Spleen (tissue), 11 donors: ENCODE measurements at regions not wholly inside any gene's neighbourhood (a gene's known extent, or its start where the extent isn't known, plus 50 kb on each side); places are given as distances from the start of the nearest gene placed in this dataset.

Experiments
- DNase-seq: peaks from one replicate; pipeline ENCODE4 v3.0.0-alpha.2; 2020
- H3K27ac ChIP-seq, 8 donors: fragments of 200-600 bp; sonication (generic) in 7 of 8; 1 replicate in 4 of 8; 2 replicates in 4 of 8; pipeline versions ENCODE4 v1.5.0 to v1.8.0; 2016 to 2021; ENCODE audit warnings: inconsistent platforms in 4 of 8, mild to moderate bottlenecking in 4 of 8, moderate library complexity in 1 of 8
- H3K27me3 ChIP-seq, 7 donors: fragments of 200-600 bp; sonication (generic) in 6 of 7; replicated peaks in 1 of 7; 1 replicate in 4 of 7; 2 replicates in 3 of 7; pipeline versions ENCODE4 v1.5.0 to v1.8.0; 2016 to 2021; ENCODE audit warnings: inconsistent platforms in 3 of 7, mild to moderate bottlenecking in 1 of 7
- H3K36me3 ChIP-seq, 6 donors: fragments of 200-600 bp; sonication (generic) in 5 of 6; 1 replicate in 4 of 6; 2 replicates in 2 of 6; pipeline versions ENCODE4 v1.5.0 to v1.8.0; 2016 to 2021; ENCODE audit warnings: inconsistent platforms in 2 of 6
- H3K4me1 ChIP-seq, 6 donors: fragments of 200-600 bp; sonication (generic) in 5 of 6; 1 replicate in 3 of 6; 2 replicates in 3 of 6; pipeline versions ENCODE4 v1.5.0 to v1.8.0; 2016 to 2021; ENCODE audit warnings: inconsistent platforms in 3 of 6
- H3K4me3 ChIP-seq, 8 donors: fragments of 200-600 bp; sonication (generic) in 7 of 8; 1 replicate in 4 of 8; 2 replicates in 4 of 8; pipeline versions ENCODE4 v1.5.0 to v1.8.0; 2016 to 2021; ENCODE audit warnings: inconsistent platforms in 4 of 8, mild to moderate bottlenecking in 4 of 8, moderate library complexity in 2 of 8
- H3K9me3 ChIP-seq, 8 donors: fragments of 200-600 bp; sonication (generic) in 7 of 8; 1 replicate in 4 of 8; 2 replicates in 4 of 8; pipeline versions ENCODE4 v1.5.0 to v1.8.0; 2016 to 2021; ENCODE audit warnings: inconsistent platforms in 4 of 8
- CTCF ChIP-seq, 11 experiments: fragments of 200-600 bp in 7 of 11; fragments of 450-650 bp in 4 of 11; sonication (generic) in 4 of 11; IDR thresholded peaks in 8 of 11; conservative IDR thresholded peaks in 3 of 11; 1 replicate in 7 of 11; 2 replicates in 4 of 11; pipeline versions ENCODE4 v1.4.0 to v1.8.0; 2016 to 2021; ENCODE audit warnings: antibody characterized with exemption in 11 of 11, inconsistent platforms in 4 of 11, mild to moderate bottlenecking in 1 of 11
- POLR2A ChIP-seq, 3 donors: fragments of 450-650 bp; IDR thresholded peaks; one replicate each; pipeline ENCODE4 v1.5.1; 2017; ENCODE audit warnings: antibody characterized with exemption in 3 of 3, mild to moderate bottlenecking in 1 of 3
- POLR2AphosphoS5 ChIP-seq, 3 donors: sonication (generic); formaldehyde crosslinking; IDR thresholded peaks; one replicate each; pipeline ENCODE4 v1.5.1; 2017; ENCODE audit warnings: antibody characterized with exemption in 3 of 3
- WGBS, 5 donors: extraction: QIAGEN DNeasy Blood & Tissue Kit in 3 of 5; methylation state at CpG; one replicate each; pipeline versions ENCODE4 v1.1.5 to v1.1.7; 2013 to 2018; 5-methylcytosine and 5-hydroxymethylcytosine counted together
- intact Hi-C: fragments of 100-400 bp; cut with DNase I; formaldehyde crosslinking; loops from one replicate; pipeline ENCODE4 v1.15.0; 2023; ENCODE audit warnings: low total_unique reads
- donor health status: healthy with polysubstance abuse.
- donor health status: DM: no; HTN: no; CAD: no; lungs with moderate emphysema.
- donor health status: DM: no; HTN: no; CAD: no.
- donor health status: Bipolar disorder and iron deficiency.
- donor health status: healthy.
- donor health status: DM: no; HTN: no; CAD: no.
- donor health status: DM: yes; HTN: yes; CAD: no.

DNA sequence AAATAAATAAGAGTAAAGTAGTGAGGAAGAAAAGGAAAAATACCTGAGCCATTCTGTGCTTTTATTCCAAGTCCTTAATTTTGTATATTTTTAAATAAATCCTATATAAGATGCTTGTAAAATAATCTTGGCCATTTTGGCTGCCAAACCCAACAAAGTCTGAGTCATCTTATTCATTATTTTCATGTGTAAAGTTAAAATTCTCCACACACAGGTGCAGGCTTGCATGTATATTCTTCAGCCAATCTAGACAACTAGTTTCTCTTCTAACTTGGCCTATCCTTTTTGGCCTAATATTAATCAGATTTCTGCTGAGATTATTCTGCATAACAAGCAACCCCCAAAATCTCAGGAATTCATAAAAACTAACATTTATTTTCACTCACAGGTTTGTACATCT is 189.8 kb upstream of the ATP11B start:
- Histone ChIP-seq H3K36me3 (no peaks in the 10 kb centered on the region), H3K27me3 (no peaks in the 10 kb centered on the region), H3K9me3 (no peaks in the 10 kb centered on the region), H3K4me1 (no peaks in the 10 kb centered on the region), H3K4me3 (no peak overlapping the region), H3K27ac (no peak overlapping the region)
- intact Hi-C loops = no loop called here
- TF ChIP-seq POLR2AphosphoS5 (IDR thresholded peaks at IDR 0.05) (no peak), POLR2A (IDR thresholded peaks at IDR 0.05) (no peak), CTCF (IDR thresholded peaks at IDR 0.05 in 8 of 11, conservative IDR thresholded peaks at IDR 0.05 in 3 of 11) (no peak)
- no peak for DNase-seq

GRCh38 chr3:182605882-182606611 is 187.3 kb upstream of the ATP11B start:
- 76 to 90% (median 82%) methylated on average over 5 of the region's 5 CpGs for WGBS, 5 donors

DNA sequence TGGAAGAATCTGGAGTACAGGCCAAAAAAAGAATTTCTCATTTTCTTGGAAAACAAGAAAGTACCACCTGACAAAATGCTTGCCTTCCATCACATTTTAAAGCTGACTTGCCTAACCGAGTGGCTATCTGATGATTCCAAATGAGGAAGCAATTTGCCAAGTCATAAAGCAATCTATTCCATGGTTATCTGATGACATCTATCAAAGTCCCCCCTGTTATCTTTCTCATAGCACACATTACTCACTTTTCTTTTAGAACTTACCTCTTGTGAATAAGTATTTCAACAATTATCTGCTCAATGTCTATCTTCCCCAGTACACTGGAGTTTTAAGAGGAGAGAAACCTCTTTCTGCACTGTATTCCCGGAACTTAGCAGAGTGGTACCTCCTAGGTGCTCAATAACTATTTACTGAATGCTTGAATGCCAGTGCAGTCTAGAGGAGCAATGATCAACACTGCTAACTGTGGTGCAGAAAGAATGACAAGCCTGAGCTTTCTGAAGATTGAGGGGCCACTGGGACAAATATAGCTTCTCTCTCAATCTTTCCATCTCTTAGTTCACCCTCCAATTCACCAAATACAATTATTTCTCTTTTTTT is 186.3 kb upstream of the ATP11B start:
- no peak for TF ChIP-seq POLR2A (IDR thresholded peaks at IDR 0.05)
- TF ChIP-seq POLR2AphosphoS5 (IDR thresholded peaks at IDR 0.05) = no peak
- H3K4me3 ChIP-seq = no peak overlapping the region
- peaks cover 0 to 10% (median 0%) of the 10 kb centered on the region in 7 donors for H3K27me3 ChIP-seq
- no peaks in the 10 kb centered on the region for H3K9me3 ChIP-seq
- H3K4me1 ChIP-seq = no peaks in the 10 kb centered on the region
- intact Hi-C loops = no loop called here
- DNase-seq = no peak
- 61 to 79% (median 71%) methylated on average over 2 of the region's 2 CpGs for WGBS, 5 donors
- H3K27ac ChIP-seq = no peak overlapping the region
- no peaks in the 10 kb centered on the region for H3K36me3 ChIP-seq

More at GRCh38 chr3:182605882-182606611, 187.3 kb upstream of the ATP11B start:
- DNase-seq = no peak
- Histone ChIP-seq H3K4me3 (no peak overlapping the region), H3K27ac (no peak overlapping the region), H3K27me3 (peaks cover 0 to 9% (median 0%) of the 10 kb centered on the region in 7 donors), H3K4me1 (no peaks in the 10 kb centered on the region), H3K9me3 (no peaks in the 10 kb centered on the region), H3K36me3 (no peaks in the 10 kb centered on the region)
- no peak for TF ChIP-seq CTCF (IDR thresholded peaks at IDR 0.05 in 8 of 11, conservative IDR thresholded peaks at IDR 0.05 in 3 of 11)
- no peak for TF ChIP-seq POLR2AphosphoS5 (IDR thresholded peaks at IDR 0.05)
- TF ChIP-seq POLR2A (IDR thresholded peaks at IDR 0.05) = no peak
- intact Hi-C loops = no loop called here

DNA sequence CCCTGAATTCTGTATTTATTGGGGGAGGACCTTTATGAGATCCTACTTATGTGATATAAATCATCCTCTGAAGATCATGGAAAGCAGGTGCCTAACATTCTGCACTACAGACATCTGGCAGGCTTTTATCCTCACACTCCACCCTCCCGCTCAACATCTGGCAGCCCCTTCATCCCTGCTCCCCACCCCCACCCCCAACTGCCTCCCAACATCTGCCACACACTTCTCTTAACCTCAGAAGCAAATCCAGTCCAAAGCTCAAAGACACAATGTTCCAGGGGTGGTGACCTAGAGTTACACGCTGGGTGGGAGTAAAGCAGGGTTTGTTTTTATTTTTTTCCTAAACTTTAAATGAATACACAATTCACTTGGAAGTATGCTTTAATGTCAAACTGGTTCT is 184.5 kb upstream of the ATP11B start:
- no peaks in the 10 kb centered on the region for H3K4me1 ChIP-seq
- no peak overlapping the region for H3K27ac ChIP-seq
- DNase-seq = no peak
- no peaks in the 10 kb centered on the region for H3K36me3 ChIP-seq
- H3K27me3 ChIP-seq = peaks cover 0 to 10% (median 0%) of the 10 kb centered on the region in 7 donors
- TF ChIP-seq CTCF (IDR thresholded peaks at IDR 0.05 in 8 of 11, conservative IDR thresholded peaks at IDR 0.05 in 3 of 11) = no peak
- TF ChIP-seq POLR2A (IDR thresholded peaks at IDR 0.05) = no peak
- no peak for TF ChIP-seq POLR2AphosphoS5 (IDR thresholded peaks at IDR 0.05)
- H3K4me3 ChIP-seq = no peak overlapping the region
- intact Hi-C loops = no loop called here
- no peaks in the 10 kb centered on the region for H3K9me3 ChIP-seq
- 53 to 83% (median 70%) methylated on average over 2 of the region's 2 CpGs for WGBS, 5 donors
